ENCODE measurements at regions not wholly inside any gene's neighbourhood (a gene's known extent, or its start where the extent isn't known, plus 50 kb on each side); places are given as distances from the start of the nearest gene placed in this dataset.

DNA sequence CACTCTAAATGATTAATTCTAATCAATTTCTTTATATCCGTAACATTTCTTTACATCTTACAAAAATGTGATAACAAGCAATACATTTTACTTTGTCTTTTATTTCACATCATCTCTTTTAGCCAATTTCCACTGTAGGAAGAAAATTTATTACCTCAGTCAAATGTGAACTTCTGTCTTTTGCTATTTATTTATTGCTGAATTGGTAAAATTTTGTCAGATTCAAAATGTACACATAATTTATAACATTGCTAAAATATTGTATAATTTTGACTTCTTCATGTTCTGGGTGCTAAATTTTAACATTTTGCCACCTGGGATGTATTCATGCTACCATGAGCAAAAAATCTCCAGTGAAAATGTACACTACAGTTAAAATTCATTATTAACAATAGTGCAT, 158.0 kb downstream of the HGF start:
- Histone ChIP-seq H3K4me1 (ENCODE audit: control insufficient read depth in 3 of 3, insufficient read depth in 2 of 3, low read depth in 1 of 3, low read length in 2 of 3) (no peaks in the 10 kb centered on the region), H3K27me3 (ENCODE audit: control insufficient read depth in 3 of 3, insufficient read depth in 3 of 3, low read length in 3 of 3) (no peaks in the 10 kb centered on the region), H3K9me3 (ENCODE audit: control insufficient read depth in 2 of 2, insufficient read depth in 1 of 2, low read depth in 1 of 2, low read length in 1 of 2) (no peaks in the 10 kb centered on the region), H3K4me3 (ENCODE audit: low read depth in 1 of 3, low read length in 3 of 3) (no peak overlapping the region), H3K36me3 (ENCODE audit: control insufficient read depth in 3 of 3, insufficient read depth in 2 of 3, low read depth in 1 of 3, low read length in 3 of 3) (no peaks in the 10 kb centered on the region), H3K27ac (ENCODE audit: low read depth in 1 of 3, low read length in 2 of 3) (no peak overlapping the region)
- 90 to 96% (median 90%) methylated on average over 1 of the region's 1 CpG for WGBS, 3 donors
- FAIRE-seq (no peak), DNase-seq (no peak)

GRCh38 chr7:81611040-81611439, 158.8 kb downstream of the HGF start:
- Histone ChIP-seq H3K4me1 (ENCODE audit: control insufficient read depth in 3 of 3, insufficient read depth in 2 of 3, low read depth in 1 of 3, low read length in 2 of 3) (no peaks in the 10 kb centered on the region), H3K27me3 (ENCODE audit: control insufficient read depth in 3 of 3, insufficient read depth in 3 of 3, low read length in 3 of 3) (no peaks in the 10 kb centered on the region), H3K9me3 (ENCODE audit: control insufficient read depth in 2 of 2, insufficient read depth in 1 of 2, low read depth in 1 of 2, low read length in 1 of 2) (no peaks in the 10 kb centered on the region), H3K4me3 (ENCODE audit: low read depth in 1 of 3, low read length in 3 of 3) (no peak overlapping the region), H3K36me3 (ENCODE audit: control insufficient read depth in 3 of 3, insufficient read depth in 2 of 3, low read depth in 1 of 3, low read length in 3 of 3) (no peaks in the 10 kb centered on the region), H3K27ac (ENCODE audit: low read depth in 1 of 3, low read length in 2 of 3) (no peak overlapping the region)
- FAIRE-seq (no peak), DNase-seq (no peak)
- 80 to 86% (median 83%) methylated on average over 27 of the region's 27 CpGs for WGBS, 3 donors

GRCh38 chr7:81608748-81609382, 161.0 kb downstream of the HGF start:
- no peak for FAIRE-seq
- 60 to 78% (median 71%) methylated on average over 6 of the region's 6 CpGs for WGBS, 3 donors
- no peak overlapping the region for H3K4me3 ChIP-seq (ENCODE audit: low read depth in 1 of 3, low read length in 3 of 3)
- no peak for DNase-seq
- no peaks in the 10 kb centered on the region for H3K4me1 ChIP-seq (ENCODE audit: control insufficient read depth in 3 of 3, insufficient read depth in 2 of 3, low read depth in 1 of 3, low read length in 2 of 3)
- no peaks in the 10 kb centered on the region for H3K36me3 ChIP-seq (ENCODE audit: control insufficient read depth in 3 of 3, insufficient read depth in 2 of 3, low read depth in 1 of 3, low read length in 3 of 3)
- no peaks in the 10 kb centered on the region for H3K9me3 ChIP-seq (ENCODE audit: control insufficient read depth in 2 of 2, insufficient read depth in 1 of 2, low read depth in 1 of 2, low read length in 1 of 2)
- no peaks in the 10 kb centered on the region for H3K27me3 ChIP-seq (ENCODE audit: control insufficient read depth in 3 of 3, insufficient read depth in 3 of 3, low read length in 3 of 3)
- H3K27ac ChIP-seq (ENCODE audit: low read depth in 1 of 3, low read length in 2 of 3) = no peak overlapping the region

DNA sequence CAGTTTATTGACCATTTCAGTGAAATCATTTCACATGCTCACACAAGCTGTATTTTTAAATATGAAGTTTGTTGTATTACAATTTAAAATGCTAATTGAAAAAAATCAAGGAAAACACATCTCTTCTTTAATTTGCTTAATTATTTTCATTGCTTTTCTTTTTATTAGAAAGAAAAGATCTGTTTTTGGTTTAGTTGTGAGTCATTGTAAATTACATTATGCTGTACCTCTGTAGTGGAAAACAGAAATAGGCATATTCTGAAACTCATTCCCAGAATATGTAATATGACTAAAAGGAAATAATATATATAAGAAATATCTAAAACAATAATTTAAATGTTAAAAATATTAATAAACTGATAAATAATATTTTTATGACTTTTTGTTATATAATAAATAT, 161.9 kb downstream of the HGF start:
- Histone ChIP-seq H3K4me1 (ENCODE audit: control insufficient read depth in 3 of 3, insufficient read depth in 2 of 3, low read depth in 1 of 3, low read length in 2 of 3) (no peaks in the 10 kb centered on the region), H3K36me3 (ENCODE audit: control insufficient read depth in 3 of 3, insufficient read depth in 2 of 3, low read depth in 1 of 3, low read length in 3 of 3) (no peaks in the 10 kb centered on the region), H3K27me3 (ENCODE audit: control insufficient read depth in 3 of 3, insufficient read depth in 3 of 3, low read length in 3 of 3) (no peaks in the 10 kb centered on the region), H3K9me3 (ENCODE audit: control insufficient read depth in 2 of 2, insufficient read depth in 1 of 2, low read depth in 1 of 2, low read length in 1 of 2) (no peaks in the 10 kb centered on the region), H3K4me3 (ENCODE audit: low read depth in 1 of 3, low read length in 3 of 3) (no peak overlapping the region), H3K27ac (ENCODE audit: low read depth in 1 of 3, low read length in 2 of 3) (no peak overlapping the region)
- no peak for FAIRE-seq
- no peak for DNase-seq

DNA sequence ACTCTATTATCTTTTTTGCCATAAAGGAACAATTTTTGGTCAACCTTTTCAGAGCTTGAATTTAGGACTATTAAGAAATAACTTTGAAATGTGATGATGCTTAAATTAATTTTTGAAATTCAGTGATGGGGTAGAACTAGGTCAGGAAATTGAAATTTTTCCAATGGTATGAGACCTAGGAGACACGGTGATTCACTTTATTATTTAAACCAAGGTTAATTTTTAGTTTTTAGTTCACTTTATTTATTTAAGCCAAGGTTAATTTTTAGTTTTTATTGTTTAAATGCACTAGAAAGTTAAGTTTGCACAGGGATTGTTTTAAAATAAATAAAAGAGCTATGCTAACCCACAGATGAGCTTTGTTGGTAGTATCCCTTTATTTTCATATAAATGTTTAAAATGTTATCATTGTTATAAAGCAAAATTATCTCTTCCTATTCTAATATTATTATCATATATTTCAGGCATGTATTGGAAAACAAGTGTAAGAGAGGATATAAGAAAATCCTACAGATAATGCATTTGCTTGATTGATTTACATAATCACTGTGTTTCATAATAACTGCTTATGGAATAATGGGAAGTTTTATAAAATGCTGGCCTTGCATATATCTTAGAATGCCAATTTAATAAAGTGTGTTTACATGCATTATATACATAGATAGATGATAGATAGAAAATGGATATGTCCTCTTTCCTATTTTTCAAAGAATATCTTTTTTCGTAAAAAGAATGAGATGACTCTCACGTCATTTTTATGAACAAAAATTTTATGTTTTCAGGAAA, 163.6 kb downstream of the HGF start:
- WGBS, 3 donors = 61 to 84% (median 70%) methylated on average over 3 of the region's 3 CpGs
- no peaks in the 10 kb centered on the region for H3K9me3 ChIP-seq (ENCODE audit: control insufficient read depth in 2 of 2, insufficient read depth in 1 of 2, low read depth in 1 of 2, low read length in 1 of 2)
- no peaks in the 10 kb centered on the region for H3K36me3 ChIP-seq (ENCODE audit: control insufficient read depth in 3 of 3, insufficient read depth in 2 of 3, low read depth in 1 of 3, low read length in 3 of 3)
- H3K27me3 ChIP-seq (ENCODE audit: control insufficient read depth in 3 of 3, insufficient read depth in 3 of 3, low read length in 3 of 3) = no peaks in the 10 kb centered on the region
- no peak overlapping the region for H3K27ac ChIP-seq (ENCODE audit: low read depth in 1 of 3, low read length in 2 of 3)
- H3K4me3 ChIP-seq (ENCODE audit: low read depth in 1 of 3, low read length in 3 of 3) = no peak overlapping the region
- no peaks in the 10 kb centered on the region for H3K4me1 ChIP-seq (ENCODE audit: control insufficient read depth in 3 of 3, insufficient read depth in 2 of 3, low read depth in 1 of 3, low read length in 2 of 3)
- no peak for DNase-seq
- no peak for FAIRE-seq

DNA sequence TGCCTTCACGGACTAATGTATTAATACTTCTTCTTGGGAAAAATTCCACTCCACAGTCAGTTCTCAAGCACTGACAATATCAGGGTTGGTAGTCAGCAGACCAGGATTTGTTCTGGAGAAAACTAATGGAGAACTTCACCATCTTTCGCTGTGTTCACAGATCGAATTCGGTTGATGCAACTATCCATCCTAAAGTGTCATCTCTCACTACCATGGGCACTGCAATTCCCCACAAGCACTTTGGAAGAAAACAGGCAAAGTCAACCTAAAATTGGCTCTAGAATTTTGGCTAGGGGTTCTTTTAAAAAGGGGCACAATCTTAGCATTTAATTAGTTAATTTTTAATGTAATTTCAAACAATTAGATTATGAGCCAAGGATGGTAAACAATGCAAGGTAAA, 164.4 kb downstream of the HGF start:
- H3K4me1 ChIP-seq (ENCODE audit: control insufficient read depth in 3 of 3, insufficient read depth in 2 of 3, low read depth in 1 of 3, low read length in 2 of 3) = no peaks in the 10 kb centered on the region
- 92 to 95% (median 95%) methylated on average over 4 of the region's 4 CpGs for WGBS, 3 donors
- no peak overlapping the region for H3K27ac ChIP-seq (ENCODE audit: low read depth in 1 of 3, low read length in 2 of 3)
- DNase-seq (no peak), FAIRE-seq (no peak)
- no peaks in the 10 kb centered on the region for H3K27me3 ChIP-seq (ENCODE audit: control insufficient read depth in 3 of 3, insufficient read depth in 3 of 3, low read length in 3 of 3)
- no peaks in the 10 kb centered on the region for H3K9me3 ChIP-seq (ENCODE audit: control insufficient read depth in 2 of 2, insufficient read depth in 1 of 2, low read depth in 1 of 2, low read length in 1 of 2)
- H3K4me3 ChIP-seq (ENCODE audit: low read depth in 1 of 3, low read length in 3 of 3) = no peak overlapping the region
- H3K36me3 ChIP-seq (ENCODE audit: control insufficient read depth in 3 of 3, insufficient read depth in 2 of 3, low read depth in 1 of 3, low read length in 3 of 3) = no peaks in the 10 kb centered on the region

GRCh38 chr7:81604808-81605174, 165.1 kb downstream of the HGF start:
- H3K4me1 ChIP-seq (ENCODE audit: control insufficient read depth in 3 of 3, insufficient read depth in 2 of 3, low read depth in 1 of 3, low read length in 2 of 3) = no peaks in the 10 kb centered on the region
- FAIRE-seq (no peak), DNase-seq (no peak)
- no peak overlapping the region for H3K4me3 ChIP-seq (ENCODE audit: low read depth in 1 of 3, low read length in 3 of 3)
- 81 to 91% (median 86%) methylated on average over 2 of the region's 2 CpGs for WGBS, 3 donors
- H3K27ac ChIP-seq (ENCODE audit: low read depth in 1 of 3, low read length in 2 of 3) = no peak overlapping the region
- no peaks in the 10 kb centered on the region for H3K36me3 ChIP-seq (ENCODE audit: control insufficient read depth in 3 of 3, insufficient read depth in 2 of 3, low read depth in 1 of 3, low read length in 3 of 3)
- no peaks in the 10 kb centered on the region for H3K27me3 ChIP-seq (ENCODE audit: control insufficient read depth in 3 of 3, insufficient read depth in 3 of 3, low read length in 3 of 3)
- H3K9me3 ChIP-seq (ENCODE audit: control insufficient read depth in 2 of 2, insufficient read depth in 1 of 2, low read depth in 1 of 2, low read length in 1 of 2) = no peaks in the 10 kb centered on the region

- Histone ChIP-seq H3K27me3 (ENCODE audit: control insufficient read depth in 3 of 3, insufficient read depth in 3 of 3, low read length in 3 of 3) (no peaks in the 10 kb centered on the region), H3K4me3 (ENCODE audit: low read depth in 1 of 3, low read length in 3 of 3) (no peak overlapping the region), H3K9me3 (ENCODE audit: control insufficient read depth in 2 of 2, insufficient read depth in 1 of 2, low read depth in 1 of 2, low read length in 1 of 2) (no peaks in the 10 kb centered on the region), H3K36me3 (ENCODE audit: control insufficient read depth in 3 of 3, insufficient read depth in 2 of 3, low read depth in 1 of 3, low read length in 3 of 3) (no peaks in the 10 kb centered on the region), H3K27ac (ENCODE audit: low read depth in 1 of 3, low read length in 2 of 3) (no peak overlapping the region), H3K4me1 (ENCODE audit: control insufficient read depth in 3 of 3, insufficient read depth in 2 of 3, low read depth in 1 of 3, low read length in 2 of 3) (no peaks in the 10 kb centered on the region)
- FAIRE-seq = no peak
- no peak for DNase-seq
- WGBS, 3 donors = 79 to 84% (median 79%) methylated on average over 12 of the region's 12 CpGs
Measured at GRCh38 chr7:81604075-81604807, 165.6 kb downstream of the HGF start.
